Caco-2 (cell line): ENCODE measurements at regions not wholly inside any gene's neighbourhood (a gene's known extent, or its start where the extent isn't known, plus 50 kb on each side); places are given as distances from the start of the nearest gene placed in this dataset.

ENCODE experiments used
- BruUV-seq: library from RNA; stranded (reverse); fragments of 400-500 nt; replicated peaks from 2 replicates; lab custom pipeline; 2021; lab: Mats Ljungman, UMichigan
- CTCF ChIA-PET: fragments of 300-600 bp; sonication (Branson Sonifier 250); formaldehyde crosslinking; loops from one replicate; lab custom pipeline; 2022; ENCODE audit warnings: antibody characterized with exemption; lab: Charles Lee
- POLR2A ChIA-PET: fragments of 300-600 bp; sonication (Branson Sonifier 250); formaldehyde crosslinking; loops from one replicate; lab custom pipeline; 2022; ENCODE audit warnings: antibody characterized with exemption; lab: Charles Lee
- DNase-seq, 2 experiments: peaks; one replicate each; pipeline versions ENCODE4 v3.0.0 to v3.0.0-alpha.2; 2020 to 2022
- H3K27me3 ChIP-seq: replicated peaks from 2 replicates; pipeline ENCODE4 v1.6.0; 2011; ENCODE audit warnings: low read length; ENCODE audit not compliant: control insufficient read depth, insufficient read depth
- H3K36me3 ChIP-seq: 2 replicates; pipeline ENCODE4 v1.5.1; 2011; ENCODE audit warnings: low read length; ENCODE audit not compliant: control insufficient read depth, insufficient read depth
- H3K4me1 ChIP-seq: fragments of 250-450 bp; sonication (Bioruptor Pico); 2 replicates; pipeline ENCODE4 v1.5.1; 2020; ENCODE audit warnings: mild to moderate bottlenecking
- H3K4me3 ChIP-seq: 2 replicates; pipeline ENCODE4 v1.5.1; 2011; ENCODE audit warnings: low read depth, mild to moderate bottlenecking, control low read depth, low read length
- H3K9me3 ChIP-seq: fragments of 250-450 bp; sonication (Bioruptor Pico); 2 replicates; pipeline ENCODE4 v1.5.1; 2020; ENCODE audit warnings: mild to moderate bottlenecking, moderate library complexity
- H3K27ac Mint-ChIP-seq: one replicate; pipeline ENCODE4 v1.8.0; 2022; ENCODE audit warnings: mixed read lengths; ENCODE audit not compliant: unreplicated experiment
- H3K27me3 Mint-ChIP-seq: one replicate; pipeline ENCODE4 v1.8.0; 2022; ENCODE audit warnings: mixed read lengths; ENCODE audit not compliant: insufficient read depth, unreplicated experiment
- H3K36me3 Mint-ChIP-seq: one replicate; pipeline ENCODE4 v1.8.0; 2022; ENCODE audit warnings: mild to moderate bottlenecking, mixed read lengths; ENCODE audit not compliant: insufficient read depth, unreplicated experiment
- H3K4me1 Mint-ChIP-seq: one replicate; pipeline ENCODE4 v1.8.0; 2022; ENCODE audit warnings: low read depth, mixed read lengths; ENCODE audit not compliant: unreplicated experiment
- H3K4me3 Mint-ChIP-seq: one replicate; pipeline ENCODE4 v1.8.0; 2022; ENCODE audit warnings: mild to moderate bottlenecking, moderate library complexity, mixed read lengths; ENCODE audit not compliant: unreplicated experiment
- H3K9me3 Mint-ChIP-seq: one replicate; pipeline ENCODE4 v1.8.0; 2022; ENCODE audit warnings: mixed read lengths; ENCODE audit not compliant: unreplicated experiment
- intact Hi-C: fragments of 100-400 bp; cut with micrococcal nuclease; formaldehyde crosslinking; loops from one replicate; pipeline ENCODE4 v1.10.0; 2022; ENCODE audit not compliant: unreplicated experiment
- TF ChIP-seq, protein P1 (sequence below), 2 experiments: fragments of 200-600 bp in 1 of 2; IDR thresholded peaks; 1 replicate in 1 of 2; 2 replicates in 1 of 2; pipeline versions ENCODE4 v1.5.1 to v1.8.0; 2011 to 2022; ENCODE audit warnings: antibody characterized with exemption in 1 of 2, control low read depth in 1 of 2, inconsistent platforms in 1 of 2, low read depth in 1 of 2, low read length in 1 of 2, mild to moderate bottlenecking in 1 of 2, moderate library complexity in 1 of 2; ENCODE audit not compliant: insufficient read depth in 1 of 2, severe bottlenecking in 1 of 2, unreplicated experiment in 1 of 2

DNA sequence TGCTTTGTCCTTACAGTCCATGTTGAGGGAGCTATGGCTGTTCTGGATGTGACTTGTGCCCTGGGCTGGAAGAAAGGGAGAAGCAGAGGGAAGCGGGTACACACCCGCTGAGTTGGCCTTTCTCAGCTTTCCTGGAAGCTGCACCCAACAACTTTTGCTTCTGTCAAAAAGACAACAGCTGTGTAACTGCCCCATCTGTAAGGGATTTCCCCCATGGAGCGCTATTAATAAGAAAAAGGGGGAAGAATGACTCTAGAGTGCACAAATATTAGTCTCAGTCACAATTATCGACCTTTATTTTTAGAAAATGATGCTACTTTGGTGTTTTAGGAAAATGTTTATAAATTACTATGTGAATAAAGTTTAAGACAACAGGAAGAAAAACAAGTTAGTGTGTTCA, 368.3 kb downstream of the RAD51AP2 start:
- no peaks in the 10 kb centered on the region for H3K36me3 Mint-ChIP-seq
- H3K9me3 ChIP-seq, result no peaks in the 10 kb centered on the region
- POLR2A ChIA-PET, result no interaction called here
- intact Hi-C loops, result no loop called here
- H3K36me3 ChIP-seq, result no peaks in the 10 kb centered on the region
- no peaks in the 10 kb centered on the region for H3K27me3 ChIP-seq
- CTCF ChIA-PET, result no interaction called here
- no peak overlapping the region for H3K27ac Mint-ChIP-seq
- no peaks in the 10 kb centered on the region for H3K9me3 Mint-ChIP-seq
- peaks cover 8% of the 10 kb centered on the region for H3K27me3 Mint-ChIP-seq
- H3K4me1 ChIP-seq, result no peaks in the 10 kb centered on the region
- no peak overlapping the region for H3K4me3 ChIP-seq
- no peaks in the 10 kb centered on the region for H3K4me1 Mint-ChIP-seq
- TF ChIP-seq, protein P1, sequence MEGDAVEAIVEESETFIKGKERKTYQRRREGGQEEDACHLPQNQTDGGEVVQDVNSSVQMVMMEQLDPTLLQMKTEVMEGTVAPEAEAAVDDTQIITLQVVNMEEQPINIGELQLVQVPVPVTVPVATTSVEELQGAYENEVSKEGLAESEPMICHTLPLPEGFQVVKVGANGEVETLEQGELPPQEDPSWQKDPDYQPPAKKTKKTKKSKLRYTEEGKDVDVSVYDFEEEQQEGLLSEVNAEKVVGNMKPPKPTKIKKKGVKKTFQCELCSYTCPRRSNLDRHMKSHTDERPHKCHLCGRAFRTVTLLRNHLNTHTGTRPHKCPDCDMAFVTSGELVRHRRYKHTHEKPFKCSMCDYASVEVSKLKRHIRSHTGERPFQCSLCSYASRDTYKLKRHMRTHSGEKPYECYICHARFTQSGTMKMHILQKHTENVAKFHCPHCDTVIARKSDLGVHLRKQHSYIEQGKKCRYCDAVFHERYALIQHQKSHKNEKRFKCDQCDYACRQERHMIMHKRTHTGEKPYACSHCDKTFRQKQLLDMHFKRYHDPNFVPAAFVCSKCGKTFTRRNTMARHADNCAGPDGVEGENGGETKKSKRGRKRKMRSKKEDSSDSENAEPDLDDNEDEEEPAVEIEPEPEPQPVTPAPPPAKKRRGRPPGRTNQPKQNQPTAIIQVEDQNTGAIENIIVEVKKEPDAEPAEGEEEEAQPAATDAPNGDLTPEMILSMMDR (IDR thresholded peaks at IDR 0.05; ENCODE audit: insufficient read depth in 1 of 2, low read depth in 1 of 2, low read length in 1 of 2, severe bottlenecking in 1 of 2, unreplicated experiment in 1 of 2), result no peak
- no peak overlapping the region for H3K4me3 Mint-ChIP-seq
- BruUV-seq, result no TSS peak
- DNase-seq, result no peak

DNA sequence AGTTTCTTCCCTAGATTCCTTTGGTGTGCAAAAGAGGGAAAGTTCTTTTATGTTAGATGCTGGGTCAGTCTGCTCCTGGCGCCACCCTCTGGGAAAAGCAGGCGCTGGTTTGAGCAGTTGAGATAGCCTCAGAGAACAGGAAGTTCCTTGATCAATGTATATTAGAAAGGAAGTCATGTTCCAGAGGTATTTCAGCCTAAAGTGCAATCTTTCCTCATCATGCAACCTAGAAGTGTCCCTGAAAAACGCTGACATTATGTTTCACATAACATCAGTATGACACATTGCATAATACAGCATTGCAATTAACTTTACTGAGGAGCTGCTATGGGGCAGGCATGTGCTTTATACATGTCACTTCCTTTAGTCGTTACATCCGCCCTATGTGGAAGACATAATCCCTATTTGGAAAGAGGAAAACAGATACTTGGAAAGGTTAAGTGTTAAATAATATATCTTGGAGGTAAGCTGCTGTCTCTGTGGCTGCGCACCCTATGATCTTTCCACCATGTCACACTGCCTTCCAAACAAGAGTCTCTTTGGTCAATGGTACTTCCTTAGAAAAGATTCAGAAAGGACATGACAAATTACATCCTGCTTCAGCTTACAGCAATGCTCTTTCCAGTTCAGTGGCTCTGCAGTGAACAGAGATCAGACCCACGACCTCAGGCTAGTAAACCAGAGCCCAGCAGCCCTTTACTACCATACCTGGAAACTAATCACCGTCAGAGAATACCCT, 369.7 kb downstream of the RAD51AP2 start:
- ChIA-PET CTCF (no interaction called here), POLR2A (interaction anchor here (0.6 kb wide), 1 partner anchor 8 kb away, joined by 3 read pairs; no protein-coding TSS in a partner anchor)
- no peaks in the 10 kb centered on the region for H3K36me3 ChIP-seq
- H3K9me3 ChIP-seq, result no peaks in the 10 kb centered on the region
- H3K4me3 ChIP-seq, result no peak overlapping the region
- no peak overlapping the region for H3K27ac Mint-ChIP-seq
- H3K27me3 ChIP-seq, result no peaks in the 10 kb centered on the region
- H3K27me3 Mint-ChIP-seq, result peaks cover 6% of the 10 kb centered on the region
- no peaks in the 10 kb centered on the region for H3K9me3 Mint-ChIP-seq
- no peak overlapping the region for H3K4me3 Mint-ChIP-seq
- TF ChIP-seq, protein P1 (IDR thresholded peaks at IDR 0.05; ENCODE audit: insufficient read depth in 1 of 2, low read depth in 1 of 2, low read length in 1 of 2, severe bottlenecking in 1 of 2, unreplicated experiment in 1 of 2), result peak; percentile 43 to 56
- peak; percentile 36 to 37 for DNase-seq
- no peaks in the 10 kb centered on the region for H3K36me3 Mint-ChIP-seq
- no peaks in the 10 kb centered on the region for H3K4me1 ChIP-seq
- no peaks in the 10 kb centered on the region for H3K4me1 Mint-ChIP-seq
- BruUV-seq, result no TSS peak
- intact Hi-C loops, result loop anchor here (1.0 kb wide), 1 partner anchor 375 kb away; no protein-coding TSS in a partner anchor

DNA sequence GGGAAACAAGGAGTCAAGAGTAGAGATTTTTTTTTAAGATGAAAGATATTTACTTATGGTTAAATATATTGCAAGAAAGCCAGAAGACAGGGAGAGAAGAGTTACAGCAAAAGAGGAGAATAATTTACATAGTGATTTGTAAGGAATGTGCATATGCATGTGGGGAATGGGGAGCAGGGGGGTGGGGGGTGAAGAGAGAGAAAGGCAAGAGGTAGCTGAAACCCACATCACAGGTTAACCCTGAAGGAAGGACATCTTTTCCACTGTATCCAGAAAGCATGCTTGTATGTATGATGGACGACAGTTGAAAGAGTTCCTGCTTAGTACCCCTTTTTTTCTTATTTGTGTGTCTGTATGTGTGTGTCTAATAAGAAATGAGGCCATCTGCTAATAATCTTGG, 371.9 kb downstream of the RAD51AP2 start:
- intact Hi-C loops, result no loop called here
- TF ChIP-seq, protein P1 (IDR thresholded peaks at IDR 0.05; ENCODE audit: insufficient read depth in 1 of 2, low read depth in 1 of 2, low read length in 1 of 2, severe bottlenecking in 1 of 2, unreplicated experiment in 1 of 2), result no peak
- H3K27me3 Mint-ChIP-seq, result peaks cover 6% of the 10 kb centered on the region
- no peaks in the 10 kb centered on the region for H3K9me3 Mint-ChIP-seq
- no peaks in the 10 kb centered on the region for H3K36me3 ChIP-seq
- no TSS peak for BruUV-seq
- H3K36me3 Mint-ChIP-seq, result no peaks in the 10 kb centered on the region
- no peaks in the 10 kb centered on the region for H3K4me1 Mint-ChIP-seq
- DNase-seq, result no peak
- POLR2A ChIA-PET, result no interaction called here
- H3K4me1 ChIP-seq, result no peaks in the 10 kb centered on the region
- H3K27me3 ChIP-seq, result no peaks in the 10 kb centered on the region
- H3K4me3 Mint-ChIP-seq, result no peak overlapping the region
- no peaks in the 10 kb centered on the region for H3K9me3 ChIP-seq
- CTCF ChIA-PET, result no interaction called here
- no peak overlapping the region for H3K27ac Mint-ChIP-seq
- H3K4me3 ChIP-seq, result no peak overlapping the region
